HepG2 (cell line): ENCODE measurements at regions not wholly inside any gene's neighbourhood (a gene's known extent, or its start where the extent isn't known, plus 50 kb on each side); places are given as distances from the start of the nearest gene placed in this dataset.

Experiments used
- ATAC-seq: fragments of 200-7000 bp; cut with Tn5 transposase; 3 replicates; pipeline ENCODE4 v1.9.1; 2020; ENCODE audit warnings: mild to moderate bottlenecking, moderate library complexity
- BruUV-seq: library from RNA; stranded (reverse); fragments of 400-500 nt; replicated peaks from 2 replicates; lab custom pipeline; 2021; lab: Mats Ljungman, UMichigan
- CTCF ChIA-PET: fragments of 300-600 bp; formaldehyde crosslinking; extraction: SDS; loops from one replicate; lab custom pipeline; 2021; ENCODE audit warnings: low total read pairs, inconsistent platforms, low intra/inter-chr PET ratio; lab: Yijun Ruan, JAX
- POLR2A ChIA-PET: fragments of 350-600 bp; sonication (Branson Sonifier 250); formaldehyde crosslinking; loops from one replicate; lab custom pipeline; 2020; ENCODE audit warnings: antibody characterized with exemption, inconsistent platforms; lab: Yijun Ruan, JAX
- DNase-seq: peaks from one replicate; pipeline ENCODE4 v3.0.0-alpha.2; 2015; ENCODE audit warnings: low spot score
- FAIRE-seq: peaks from 3 replicates; lab custom pipeline; 2011; peaks lifted over from hg19 to GRCh38; lab: Jason Lieb, UNC
- H2AFZ ChIP-seq: one replicate; pipeline ENCODE4 v1.6.1; 2011; ENCODE audit warnings: low read length, inconsistent platforms
- H3K27ac ChIP-seq: fragments of 300-600 bp; 3 replicates; pipeline ENCODE4 v1.8.0; 2011; ENCODE audit warnings: mixed run types, mild to moderate bottlenecking, mixed read lengths, low read length, inconsistent platforms; ENCODE audit not compliant: insufficient read depth; ENCODE audit errors: extremely low read length
- H3K27me3 ChIP-seq, 2 experiments: fragments of 200-600 bp in 1 of 2; 2 replicates in 1 of 2; 3 replicates in 1 of 2; pipeline versions ENCODE4 v1.6.0 to v1.8.0; 2011; ENCODE audit warnings: low read length in 2 of 2, mild to moderate bottlenecking in 2 of 2, moderate library complexity in 2 of 2, inconsistent platforms in 1 of 2; ENCODE audit not compliant: insufficient read depth in 2 of 2, control insufficient read depth in 1 of 2
- H3K36me3 ChIP-seq, 2 experiments: fragments of 200-600 bp in 1 of 2; replicated peaks in 1 of 2; 2 replicates in 1 of 2; 3 replicates in 1 of 2; pipeline versions ENCODE4 v1.5.1 to v1.8.0; 2011; ENCODE audit warnings: low read length in 2 of 2, inconsistent platforms in 1 of 2; ENCODE audit not compliant: insufficient read depth in 2 of 2, control insufficient read depth in 1 of 2
- H3K4me1 ChIP-seq: 2 replicates; pipeline ENCODE4 v1.5.1; 2012; ENCODE audit warnings: low read length, inconsistent platforms; ENCODE audit not compliant: insufficient read depth
- H3K4me2 ChIP-seq: 2 replicates; pipeline ENCODE4 v1.6.0; 2011; ENCODE audit warnings: low read depth, low read length, inconsistent platforms
- H3K4me3 ChIP-seq, 3 experiments: fragments of 200-600 bp in 1 of 3; sonication (generic), shearing (Covaris generic) in 1 of 3; replicated peaks in 1 of 3; 2 replicates each; pipeline ENCODE4 v1.5.1; 2011 to 2016; ENCODE audit warnings: low read length in 3 of 3, inconsistent platforms in 2 of 3, low read depth in 2 of 3, mild to moderate bottlenecking in 2 of 3, control low read depth in 1 of 3, mixed read lengths in 1 of 3; ENCODE audit not compliant: insufficient read depth in 1 of 3
- H3K79me2 ChIP-seq: one replicate; pipeline ENCODE4 v1.6.1; 2011; ENCODE audit warnings: low read length, inconsistent platforms; ENCODE audit not compliant: insufficient read depth
- H3K9ac ChIP-seq: 2 replicates; pipeline ENCODE4 v1.6.0; 2011; ENCODE audit warnings: mild to moderate bottlenecking, low read depth, low read length, inconsistent platforms; ENCODE audit not compliant: insufficient read depth
- H3K9me3 ChIP-seq: 2 replicates; pipeline ENCODE4 v1.5.1; 2012; ENCODE audit warnings: mild to moderate bottlenecking, low read length
- H4K20me1 ChIP-seq: 2 replicates; pipeline ENCODE4 v1.6.0; 2011; ENCODE audit warnings: inconsistent platforms, mild to moderate bottlenecking, low read length, moderate library complexity; ENCODE audit not compliant: insufficient read depth
- DZIP1 ChIP-seq: sonication (generic); formaldehyde crosslinking; IDR thresholded peaks from 2 replicates; pipeline ENCODE4 v1.5.0; 2020; ENCODE audit warnings: mild to moderate bottlenecking, missing genetic modification reagents
- KAT8 ChIP-seq: IDR thresholded peaks from 2 replicates; pipeline ENCODE4 v1.6.1; 2016; ENCODE audit warnings: missing genetic modification reagents, missing compliant biosample characterization
- MTERF4 ChIP-seq: sonication (generic); formaldehyde crosslinking; IDR thresholded peaks from 2 replicates; pipeline ENCODE4 v1.8.0; 2023; ENCODE audit warnings: mild to moderate bottlenecking, missing genetic modification reagents
- MXD3 ChIP-seq: IDR thresholded peaks from 2 replicates; pipeline ENCODE4 v1.6.1; 2016; ENCODE audit warnings: mild to moderate bottlenecking, missing biosample characterization, missing genetic modification reagents
- PLSCR1 ChIP-seq: sonication (generic); formaldehyde crosslinking; IDR thresholded peaks from 2 replicates; pipeline ENCODE4 v1.5.0; 2020; ENCODE audit warnings: missing genetic modification reagents, mild to moderate bottlenecking, borderline replicate concordance
- TCF12 ChIP-seq, 2 experiments: fragments of 450-650 bp in 1 of 2; sonication (generic) in 1 of 2; formaldehyde crosslinking in 1 of 2; IDR thresholded peaks; 2 replicates each; pipeline versions ENCODE4 v1.6.1 to v1.8.0; 2017 to 2022; ENCODE audit warnings: antibody characterized with exemption in 1 of 2, mild to moderate bottlenecking in 1 of 2, missing genetic modification reagents in 1 of 2, moderate library complexity in 1 of 2
- U2AF1 ChIP-seq: fragments of 200-400 bp; formaldehyde crosslinking; optimal IDR thresholded peaks from 2 replicates; pipeline ENCODE3; 2017; ENCODE audit warnings: mild to moderate bottlenecking, low read depth, low read length
- ZC3H13 ChIP-seq: sonication (generic); formaldehyde crosslinking; IDR thresholded peaks from 2 replicates; pipeline ENCODE4 v1.8.1; 2023; ENCODE audit warnings: mild to moderate bottlenecking, missing genetic modification reagents, moderate library complexity
- ZNF781 ChIP-seq: sonication (generic); formaldehyde crosslinking; IDR thresholded peaks from 2 replicates; pipeline ENCODE4 v1.5.1; 2020; ENCODE audit warnings: borderline replicate concordance, mild to moderate bottlenecking, missing genetic modification reagents; ENCODE audit errors: not compliant biosample characterization
- ZUFSP ChIP-seq: sonication (generic); formaldehyde crosslinking; IDR thresholded peaks from 2 replicates; pipeline ENCODE4 v1.9.0; 2021; ENCODE audit warnings: missing genetic modification reagents, mild to moderate bottlenecking, borderline replicate concordance
- WGBS: methylation state at CpG from one replicate; pipeline ENCODE4 v1.1.6; 2017; ENCODE audit warnings: low lambda C conversion rate; 5-methylcytosine and 5-hydroxymethylcytosine counted together
- in situ Hi-C: cut with HindIII; loops from 2 replicates; pipeline ENCODE4 v1.10.0; 2017; ENCODE audit warnings: low pct_unique_long_range_greater_than_20kb; ENCODE audit not compliant: extremely low pct_ligation_motif_present
- intact Hi-C: fragments of 100-400 bp; cut with micrococcal nuclease; formaldehyde crosslinking; loops from one replicate; pipeline ENCODE4 v1.10.0; 2022; ENCODE audit not compliant: unreplicated experiment

- DNase-seq (no peak), ATAC-seq (no peak), FAIRE-seq (no peak)
- no peaks in the 10 kb centered on the region for H3K4me1 ChIP-seq
- no peak overlapping the region for H3K4me3 ChIP-seq
- no peaks in the 10 kb centered on the region for H3K36me3 ChIP-seq
- no peak overlapping the region for H3K9ac ChIP-seq
- H4K20me1 ChIP-seq, result no peaks in the 10 kb centered on the region
- in situ Hi-C loops (no loop called here), intact Hi-C loops (no loop called here)
- no peaks in the 10 kb centered on the region for H3K79me2 ChIP-seq
- no peak overlapping the region for H3K27ac ChIP-seq
- ChIA-PET CTCF (no interaction called here), POLR2A (no interaction called here)
- no peaks in the 10 kb centered on the region for H3K27me3 ChIP-seq
- peaks cover 25% of the 10 kb centered on the region for H3K9me3 ChIP-seq
- BruUV-seq, result no TSS peak
- 24% methylated on average over 3 of the region's 3 CpGs for WGBS
- no peak overlapping the region for H2AFZ ChIP-seq
- no peak overlapping the region for H3K4me2 ChIP-seq
- no peak for TF ChIP-seq U2AF1
These were observed 198.8 kb upstream of the KIRREL3 start for GRCh38 chr11:127199306-127199801.

- no peak for ATAC-seq
- no TSS peak for BruUV-seq
- intact Hi-C loops, result no loop called here
- no peak for TF ChIP-seq DZIP1
- TF ChIP-seq ZC3H13 (CRISPR knock-in tag), result no peak
- TF ChIP-seq PLSCR1, result no peak
- TF ChIP-seq MXD3, result no peak
- no peak for TF ChIP-seq TCF12 (IDR thresholded peaks at IDR 0.05)
- no peak for TF ChIP-seq TCF12 (CRISPR knock-in tag; IDR thresholded peaks at IDR 0.05)
- no peak for TF ChIP-seq ZUFSP (CRISPR knock-in tag)
- TF ChIP-seq ZNF781, result no peak
- TF ChIP-seq MTERF4 (CRISPR knock-in tag), result no peak
- TF ChIP-seq KAT8 (CRISPR knock-in tag), result no peak
These were observed 195.0 kb upstream of the KIRREL3 start for GRCh38 chr11:127195501-127196120.

More at GRCh38 chr11:127195501-127196120, 195.0 kb upstream of the KIRREL3 start:
- DNase-seq (no peak), FAIRE-seq (no peak)
- ChIA-PET CTCF (no interaction called here), POLR2A (no interaction called here)
- Histone ChIP-seq H3K4me3 (no peak overlapping the region), H3K27ac (no peak overlapping the region), H3K4me1 (no peaks in the 10 kb centered on the region), H3K9ac (no peak overlapping the region), H3K36me3 (no peaks in the 10 kb centered on the region), H3K27me3 (no peaks in the 10 kb centered on the region), H3K4me2 (no peak overlapping the region), H3K79me2 (no peaks in the 10 kb centered on the region), H4K20me1 (no peaks in the 10 kb centered on the region), H3K9me3 (no peaks in the 10 kb centered on the region), H2AFZ (no peak overlapping the region)
- in situ Hi-C loops, result no loop called here
- 20% methylated on average over 7 of the region's 8 CpGs for WGBS
